ENCODE measurements at regions not wholly inside any gene's neighbourhood (a gene's known extent, or its start where the extent isn't known, plus 50 kb on each side); places are given as distances from the start of the nearest gene placed in this dataset.

DNA sequence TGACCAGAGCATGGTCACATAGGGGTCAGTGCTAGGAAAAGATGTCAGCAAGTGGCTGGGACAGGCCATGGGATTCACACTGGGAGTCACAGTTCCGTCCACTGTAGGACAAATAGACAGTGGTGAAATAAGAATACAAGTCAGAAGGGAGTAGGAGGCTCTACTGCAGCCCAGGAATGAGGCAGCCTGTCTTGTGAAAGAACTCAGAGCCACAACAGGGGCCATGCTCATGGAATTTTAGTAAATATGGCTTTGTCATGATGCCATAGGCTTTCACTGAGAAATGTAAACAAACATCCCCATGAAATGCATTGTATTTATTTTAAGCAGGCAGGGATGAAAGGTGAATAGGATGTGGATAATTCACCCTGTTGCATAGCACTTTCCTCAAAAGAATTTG lies 504.3 kb downstream of the SOX11 start:
- TF ChIP-seq, protein P1, sequence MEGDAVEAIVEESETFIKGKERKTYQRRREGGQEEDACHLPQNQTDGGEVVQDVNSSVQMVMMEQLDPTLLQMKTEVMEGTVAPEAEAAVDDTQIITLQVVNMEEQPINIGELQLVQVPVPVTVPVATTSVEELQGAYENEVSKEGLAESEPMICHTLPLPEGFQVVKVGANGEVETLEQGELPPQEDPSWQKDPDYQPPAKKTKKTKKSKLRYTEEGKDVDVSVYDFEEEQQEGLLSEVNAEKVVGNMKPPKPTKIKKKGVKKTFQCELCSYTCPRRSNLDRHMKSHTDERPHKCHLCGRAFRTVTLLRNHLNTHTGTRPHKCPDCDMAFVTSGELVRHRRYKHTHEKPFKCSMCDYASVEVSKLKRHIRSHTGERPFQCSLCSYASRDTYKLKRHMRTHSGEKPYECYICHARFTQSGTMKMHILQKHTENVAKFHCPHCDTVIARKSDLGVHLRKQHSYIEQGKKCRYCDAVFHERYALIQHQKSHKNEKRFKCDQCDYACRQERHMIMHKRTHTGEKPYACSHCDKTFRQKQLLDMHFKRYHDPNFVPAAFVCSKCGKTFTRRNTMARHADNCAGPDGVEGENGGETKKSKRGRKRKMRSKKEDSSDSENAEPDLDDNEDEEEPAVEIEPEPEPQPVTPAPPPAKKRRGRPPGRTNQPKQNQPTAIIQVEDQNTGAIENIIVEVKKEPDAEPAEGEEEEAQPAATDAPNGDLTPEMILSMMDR (conservative IDR thresholded peaks at IDR 0.05) = no peak
- TF ChIP-seq EZH2 (IDR thresholded peaks at IDR 0.05; ENCODE audit: low read depth) = no peak

Measured in PC-9 (cell line).